ENCODE measurements at regions not wholly inside any gene's neighbourhood (a gene's known extent, or its start where the extent isn't known, plus 50 kb on each side); places are given as distances from the start of the nearest gene placed in this dataset.

DNA sequence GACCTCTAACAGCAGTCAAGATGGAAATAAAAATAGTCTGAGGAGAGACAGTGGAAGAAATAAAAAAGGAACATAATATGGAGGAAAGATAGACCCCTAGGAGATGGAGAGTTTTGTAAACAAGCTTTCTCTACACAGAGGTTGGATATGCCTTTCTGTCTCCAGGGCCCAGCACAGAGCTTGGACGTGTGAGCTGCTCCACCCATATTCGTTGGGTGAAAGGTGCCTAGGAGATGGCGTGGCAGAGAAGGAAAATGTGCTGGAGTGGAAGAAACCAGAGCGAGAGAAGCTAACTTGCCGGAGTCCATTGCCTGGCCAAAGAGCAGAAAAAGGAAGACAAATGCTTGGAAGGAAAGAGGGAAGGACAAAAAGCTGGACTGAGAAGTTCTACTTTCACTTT is 78.3 kb upstream of the LMO4 start:
- CTCF ChIA-PET (ENCODE audit: partially characterized antibody), result no interaction called here
- H3K4me3 ChIP-seq (ENCODE audit: extremely low read depth in 1 of 4, insufficient read depth in 2 of 4, low read depth in 3 of 4, low read length in 4 of 4), result no peak overlapping the region
- H2BK120ac ChIP-seq (replicated peaks; ENCODE audit: low read depth, low read length), result no peak overlapping the region
- no peaks in the 10 kb centered on the region for H3K79me2 ChIP-seq (ENCODE audit: control insufficient read depth in 1 of 2, insufficient read depth in 2 of 2, low read length in 2 of 2)
- no peak overlapping the region for H4K5ac ChIP-seq (ENCODE audit: insufficient read length, low read depth, low read length)
- H3K9me3 ChIP-seq (ENCODE audit: insufficient read depth in 2 of 2, low read depth in 1 of 2, low read length in 1 of 2), result peaks cover 0 to 4% of the 10 kb centered on the region in 2 experiments; a peak in 1 of 4 replicates
- no peak overlapping the region for H3K9ac ChIP-seq (replicated peaks in 1 of 4; ENCODE audit: extremely low read depth in 1 of 4, low read depth in 3 of 4, low read length in 3 of 4)
- H2BK5ac ChIP-seq (ENCODE audit: low read depth, low read length), result no peak overlapping the region
- no peak overlapping the region for H3K4me2 ChIP-seq (ENCODE audit: insufficient read depth in 1 of 2, low read depth in 2 of 2, low read length in 2 of 2)
- no peak overlapping the region for H2BK12ac ChIP-seq (ENCODE audit: low read depth, low read length)
- no peak overlapping the region for H3K4ac ChIP-seq (replicated peaks; ENCODE audit: insufficient read length, low read depth, low read length)
- POLR2A ChIA-PET (ENCODE audit: partially characterized antibody), result no interaction called here
- H2BK15ac ChIP-seq (ENCODE audit: low read length), result no peak overlapping the region
- no peak overlapping the region for H3K23ac ChIP-seq (ENCODE audit: insufficient read length)
- no peak overlapping the region for H2AFZ ChIP-seq (ENCODE audit: low read length)
- FAIRE-seq, result no peak
- H3K27me3 ChIP-seq (replicated peaks in 1 of 4; ENCODE audit: control insufficient read depth in 3 of 4, extremely low read depth in 1 of 4, insufficient read depth in 3 of 4, low read length in 3 of 4), result no peaks in the 10 kb centered on the region
- H2BK20ac ChIP-seq (ENCODE audit: low read length), result no peak overlapping the region
- no peaks in the 10 kb centered on the region for H3K79me1 ChIP-seq (ENCODE audit: low read depth, low read length)
- no peak overlapping the region for H3K14ac ChIP-seq (ENCODE audit: insufficient read length)
- no peak overlapping the region for H3K56ac ChIP-seq (replicated peaks; ENCODE audit: insufficient read length, low read depth, low read length)
- DNase-seq (ENCODE audit: low read depth in 1 of 2, low spot score in 2 of 2), result no peak
- no peak overlapping the region for H2AK5ac ChIP-seq (ENCODE audit: low read depth, low read length)
- WGBS, 2 experiments (ENCODE audit: extremely low coverage in 1 of 2, insufficient coverage in 1 of 2, insufficient read length in 1 of 2, insufficient replicate concordance in 2 of 2, low coverage in 1 of 2, low lambda C conversion rate in 2 of 2, missing lambda C conversion rate in 1 of 2), result 91% methylated on average over 5 of the region's 5 CpGs; no CpG with 5 or more reads in 1 of the 2 experiments
- no peak overlapping the region for H3K18ac ChIP-seq (ENCODE audit: extremely low read depth, low read length)
- H3K23me2 ChIP-seq (ENCODE audit: low read depth, low read length), result no peaks in the 10 kb centered on the region
- H4K20me1 ChIP-seq (replicated peaks in 1 of 2; ENCODE audit: control insufficient read depth in 1 of 2, insufficient read depth in 2 of 2, low read length in 2 of 2), result no peaks in the 10 kb centered on the region
- no peak overlapping the region for H4K8ac ChIP-seq (ENCODE audit: extremely low read depth, insufficient read depth, low read length)
- H3K27ac ChIP-seq (ENCODE audit: low read depth, low read length), result no peak overlapping the region
- H3K4me1 ChIP-seq (replicated peaks in 1 of 4; ENCODE audit: control insufficient read depth in 3 of 4, insufficient read depth in 4 of 4, low read length in 3 of 4), result 0 out of 7 replicates have a peak, but pooled peaks cover 0 to 2% (median 0%) of the 10 kb centered on the region in 4 experiments
- H4K91ac ChIP-seq (replicated peaks; ENCODE audit: insufficient read length, low read length), result no peak overlapping the region
- no peaks in the 10 kb centered on the region for H3K36me3 ChIP-seq (ENCODE audit: control insufficient read depth in 2 of 4, insufficient read depth in 4 of 4, low read length in 3 of 4)
- TF ChIP-seq JUN (IDR thresholded peaks at IDR 0.05; ENCODE audit: low read depth, low read length), result no peak
- no peak for TF ChIP-seq NRF1 (IDR thresholded peaks at IDR 0.05; ENCODE audit: low read depth, low read length)
- TF ChIP-seq PHF8 (conservative IDR thresholded peaks at IDR 0.05; ENCODE audit: low read depth, low read length), result no peak
- TF ChIP-seq POLR2AphosphoS5 (IDR thresholded peaks at IDR 0.05; ENCODE audit: low read depth, low read length), result no peak
- no peak for TF ChIP-seq SIRT6 (IDR thresholded peaks at IDR 0.05; ENCODE audit: low read length)
- no peak for TF ChIP-seq MAFK (IDR thresholded peaks at IDR 0.05; ENCODE audit: low read depth, low read length)
